Liver (tissue), 3 donors: ENCODE measurements at regions not wholly inside any gene's neighbourhood (a gene's known extent, or its start where the extent isn't known, plus 50 kb on each side); places are given as distances from the start of the nearest gene placed in this dataset.

Experiments used
- CTCF ChIP-seq: fragments of 150-350 bp; IDR thresholded peaks from 2 replicates; pipeline ENCODE4 v1.5.1; 2017; ENCODE audit warnings: improper control_type of control experiment, low read depth, low read length; ENCODE audit not compliant: missing input control
- EGR1 ChIP-seq, 2 donors: IDR thresholded peaks; 2 replicates each; pipeline ENCODE4 v1.6.1; 2016 to 2018; ENCODE audit warnings: antibody characterized with exemption in 2 of 2, low read depth in 2 of 2
- HNF4G ChIP-seq: IDR thresholded peaks from 2 replicates; pipeline ENCODE4 v1.6.1; 2016; ENCODE audit warnings: antibody characterized with exemption
- RXRA ChIP-seq, 2 donors: IDR thresholded peaks; 2 replicates each; pipeline ENCODE4 v1.6.1; 2017 to 2018; ENCODE audit warnings: antibody characterized with exemption in 2 of 2, mild to moderate bottlenecking in 1 of 2
- SP1 ChIP-seq: IDR thresholded peaks from 2 replicates; pipeline ENCODE4 v1.6.1; 2018; ENCODE audit warnings: antibody characterized with exemption, mild to moderate bottlenecking
- TAF1 ChIP-seq: conservative IDR thresholded peaks from 2 replicates; pipeline ENCODE4 v1.6.1; 2016; ENCODE audit warnings: antibody characterized with exemption, mild to moderate bottlenecking
- donor health status: healthy.
- donor health status: healthy.

GRCh38 chr7:28885771-28886170 is 72.4 kb downstream of the TRIL start:
- TF ChIP-seq CTCF (no peak), RXRA (IDR thresholded peaks at IDR 0.05) (no peak), SP1 (no peak), EGR1 (IDR thresholded peaks at IDR 0.05; ENCODE audit: low read depth in 2 of 2) (no peak), HNF4G (no peak), TAF1 (no peak)
